Testis (tissue), 2 donors: ENCODE measurements at regions not wholly inside any gene's neighbourhood (a gene's known extent, or its start where the extent isn't known, plus 50 kb on each side); places are given as distances from the start of the nearest gene placed in this dataset.

Source experiments
- POLR2A ChIP-seq: fragments of 450-650 bp; IDR thresholded peaks from one replicate; pipeline ENCODE4 v1.6.1; 2017; ENCODE audit warnings: antibody characterized with exemption, mild to moderate bottlenecking, moderate library complexity
- TF ChIP-seq, protein P1 (sequence below), 3 experiments: fragments of 450-650 bp in 2 of 3; fragments of 200-600 bp in 1 of 3; sonication (generic) in 1 of 3; IDR thresholded peaks; one replicate each; pipeline ENCODE4 v1.5.1; 2016 to 2019; ENCODE audit warnings: antibody characterized with exemption in 3 of 3, mild to moderate bottlenecking in 2 of 3, moderate library complexity in 1 of 3

DNA sequence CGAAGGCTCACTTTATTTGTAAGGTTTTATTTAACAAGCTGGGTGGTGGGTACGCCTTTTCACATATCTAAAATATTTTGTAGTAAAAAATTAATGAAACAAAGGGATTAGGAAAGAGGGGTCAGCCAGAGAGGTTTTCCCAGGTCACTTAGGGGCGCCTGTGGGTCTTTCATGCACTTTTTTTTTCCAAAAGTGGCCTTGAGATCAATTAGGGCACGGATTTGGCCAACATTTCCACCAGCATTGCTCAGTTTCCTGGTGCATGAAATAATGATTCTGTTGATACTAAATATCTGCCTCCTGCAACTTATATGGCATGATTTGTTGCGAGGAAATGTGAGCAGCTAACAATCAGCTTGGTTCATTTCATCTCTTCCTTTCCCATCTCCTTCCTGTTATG is 67.6 kb upstream of the ZCCHC2 start:
- TF ChIP-seq, protein P1, sequence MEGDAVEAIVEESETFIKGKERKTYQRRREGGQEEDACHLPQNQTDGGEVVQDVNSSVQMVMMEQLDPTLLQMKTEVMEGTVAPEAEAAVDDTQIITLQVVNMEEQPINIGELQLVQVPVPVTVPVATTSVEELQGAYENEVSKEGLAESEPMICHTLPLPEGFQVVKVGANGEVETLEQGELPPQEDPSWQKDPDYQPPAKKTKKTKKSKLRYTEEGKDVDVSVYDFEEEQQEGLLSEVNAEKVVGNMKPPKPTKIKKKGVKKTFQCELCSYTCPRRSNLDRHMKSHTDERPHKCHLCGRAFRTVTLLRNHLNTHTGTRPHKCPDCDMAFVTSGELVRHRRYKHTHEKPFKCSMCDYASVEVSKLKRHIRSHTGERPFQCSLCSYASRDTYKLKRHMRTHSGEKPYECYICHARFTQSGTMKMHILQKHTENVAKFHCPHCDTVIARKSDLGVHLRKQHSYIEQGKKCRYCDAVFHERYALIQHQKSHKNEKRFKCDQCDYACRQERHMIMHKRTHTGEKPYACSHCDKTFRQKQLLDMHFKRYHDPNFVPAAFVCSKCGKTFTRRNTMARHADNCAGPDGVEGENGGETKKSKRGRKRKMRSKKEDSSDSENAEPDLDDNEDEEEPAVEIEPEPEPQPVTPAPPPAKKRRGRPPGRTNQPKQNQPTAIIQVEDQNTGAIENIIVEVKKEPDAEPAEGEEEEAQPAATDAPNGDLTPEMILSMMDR (IDR thresholded peaks at IDR 0.05): no peak
- TF ChIP-seq POLR2A: no peak
